Brain microvascular endothelial cell (primary cell): ENCODE measurements at regions not wholly inside any gene's neighbourhood (a gene's known extent, or its start where the extent isn't known, plus 50 kb on each side); places are given as distances from the start of the nearest gene placed in this dataset.

Source experiments
- DNase-seq: peaks from one replicate; pipeline ENCODE4 v3.0.0-alpha.2; 2020
- H3K27ac ChIP-seq: fragments of 250-450 bp; sonication (Bioruptor Pico); 2 replicates; pipeline ENCODE4 v1.5.1; 2020; ENCODE audit warnings: mild to moderate bottlenecking, moderate library complexity
- H3K27me3 ChIP-seq: fragments of 250-450 bp; sonication (Bioruptor Pico); replicated peaks from 2 replicates; pipeline ENCODE4 v1.5.1; 2020; ENCODE audit warnings: mild to moderate bottlenecking
- H3K36me3 ChIP-seq: fragments of 250-450 bp; sonication (Bioruptor Pico); replicated peaks from 2 replicates; pipeline ENCODE4 v1.5.1; 2020; ENCODE audit warnings: mild to moderate bottlenecking
- H3K4me3 ChIP-seq: 2 replicates; pipeline ENCODE4 v1.5.1; 2011; ENCODE audit warnings: low read depth, mild to moderate bottlenecking, control low read depth, low read length, moderate library complexity
- in situ Hi-C: cut with HindIII; loops from 2 replicates; pipeline ENCODE4 v1.10.0; 2017; ENCODE audit warnings: low sequenced_read_pairs, low pct_ligation_motif_present
- TF ChIP-seq, protein P1 (sequence below): IDR thresholded peaks from 2 replicates; pipeline ENCODE4 v1.5.1; 2011; ENCODE audit warnings: low read depth, mild to moderate bottlenecking, moderate library complexity, low read length, control low read depth, inconsistent platforms; ENCODE audit errors: missing control alignments

DNA sequence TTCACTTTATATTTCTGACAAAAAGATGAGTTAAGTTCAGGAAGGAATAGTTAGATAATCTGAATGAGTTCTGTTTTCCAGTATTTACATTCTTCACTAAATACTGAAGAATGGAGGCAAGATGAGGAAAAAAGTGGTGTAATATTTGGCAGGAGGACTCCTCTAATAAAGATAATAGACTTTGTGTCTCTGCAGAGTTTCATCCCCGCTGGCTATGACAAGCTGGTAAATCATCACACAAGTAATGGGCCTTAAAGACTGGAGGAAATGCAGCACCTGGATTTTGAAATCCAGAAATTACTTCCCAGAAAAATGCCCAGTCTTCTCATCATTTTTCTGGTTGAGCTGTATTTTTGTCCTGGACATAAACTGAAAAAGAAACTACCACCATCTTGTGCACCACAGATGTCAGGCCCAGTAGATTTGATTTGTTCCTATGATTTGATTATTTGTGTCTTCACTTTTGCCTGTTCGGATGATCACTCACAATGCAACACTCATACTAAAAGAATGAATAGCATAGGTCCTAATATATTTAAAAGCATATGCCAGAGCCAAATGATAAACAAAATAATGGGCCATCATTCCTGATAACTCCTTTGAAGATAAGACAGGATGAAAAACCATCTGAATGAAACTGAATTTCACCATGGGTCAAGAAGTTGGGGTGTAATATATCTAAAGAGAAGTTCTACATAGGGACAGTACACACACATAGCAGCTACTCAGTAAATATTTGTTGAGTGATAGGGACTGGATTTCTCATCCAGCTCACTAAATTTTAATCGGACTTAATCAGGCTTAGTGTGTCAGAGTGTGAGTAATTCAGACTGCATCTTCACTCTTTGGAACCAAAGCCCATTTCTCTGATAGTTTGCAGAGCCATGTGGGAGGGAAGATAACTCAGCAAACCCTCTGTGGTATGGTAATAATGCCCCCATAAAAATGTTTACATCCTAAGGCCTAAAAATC, 200.5 kb downstream of the HINT1 start:
- no peak overlapping the region for H3K27ac ChIP-seq
- in situ Hi-C loops: no loop called here
- H3K36me3 ChIP-seq: no peaks in the 10 kb centered on the region
- TF ChIP-seq, protein P1, sequence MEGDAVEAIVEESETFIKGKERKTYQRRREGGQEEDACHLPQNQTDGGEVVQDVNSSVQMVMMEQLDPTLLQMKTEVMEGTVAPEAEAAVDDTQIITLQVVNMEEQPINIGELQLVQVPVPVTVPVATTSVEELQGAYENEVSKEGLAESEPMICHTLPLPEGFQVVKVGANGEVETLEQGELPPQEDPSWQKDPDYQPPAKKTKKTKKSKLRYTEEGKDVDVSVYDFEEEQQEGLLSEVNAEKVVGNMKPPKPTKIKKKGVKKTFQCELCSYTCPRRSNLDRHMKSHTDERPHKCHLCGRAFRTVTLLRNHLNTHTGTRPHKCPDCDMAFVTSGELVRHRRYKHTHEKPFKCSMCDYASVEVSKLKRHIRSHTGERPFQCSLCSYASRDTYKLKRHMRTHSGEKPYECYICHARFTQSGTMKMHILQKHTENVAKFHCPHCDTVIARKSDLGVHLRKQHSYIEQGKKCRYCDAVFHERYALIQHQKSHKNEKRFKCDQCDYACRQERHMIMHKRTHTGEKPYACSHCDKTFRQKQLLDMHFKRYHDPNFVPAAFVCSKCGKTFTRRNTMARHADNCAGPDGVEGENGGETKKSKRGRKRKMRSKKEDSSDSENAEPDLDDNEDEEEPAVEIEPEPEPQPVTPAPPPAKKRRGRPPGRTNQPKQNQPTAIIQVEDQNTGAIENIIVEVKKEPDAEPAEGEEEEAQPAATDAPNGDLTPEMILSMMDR: no peak
- no peaks in the 10 kb centered on the region for H3K27me3 ChIP-seq
- H3K4me3 ChIP-seq: no peak overlapping the region
- DNase-seq: no peak

DNA sequence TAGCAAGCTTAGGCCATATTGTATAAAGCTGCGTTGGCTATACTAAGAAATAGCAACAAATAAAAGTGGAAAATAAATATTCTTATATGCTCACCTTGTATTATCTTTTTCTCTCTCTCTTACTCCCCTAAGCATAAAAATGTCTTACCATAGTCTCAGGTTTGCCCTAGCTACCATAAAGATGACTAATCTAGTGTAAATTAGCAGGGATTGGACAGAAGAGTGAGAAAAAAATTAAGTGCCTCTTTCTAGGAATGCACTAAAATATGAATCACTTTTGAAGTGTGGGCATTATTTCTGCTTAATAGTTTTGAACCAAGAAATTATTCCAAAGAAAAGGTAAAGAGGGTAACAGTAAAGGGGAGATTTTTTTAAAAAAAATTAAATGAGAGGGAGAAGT, 201.3 kb downstream of the HINT1 start:
- H3K4me3 ChIP-seq: no peak overlapping the region
- in situ Hi-C loops: no loop called here
- no peaks in the 10 kb centered on the region for H3K27me3 ChIP-seq
- H3K36me3 ChIP-seq: no peaks in the 10 kb centered on the region
- H3K27ac ChIP-seq: no peak overlapping the region
- TF ChIP-seq, protein P1: no peak
- DNase-seq: no peak

DNA sequence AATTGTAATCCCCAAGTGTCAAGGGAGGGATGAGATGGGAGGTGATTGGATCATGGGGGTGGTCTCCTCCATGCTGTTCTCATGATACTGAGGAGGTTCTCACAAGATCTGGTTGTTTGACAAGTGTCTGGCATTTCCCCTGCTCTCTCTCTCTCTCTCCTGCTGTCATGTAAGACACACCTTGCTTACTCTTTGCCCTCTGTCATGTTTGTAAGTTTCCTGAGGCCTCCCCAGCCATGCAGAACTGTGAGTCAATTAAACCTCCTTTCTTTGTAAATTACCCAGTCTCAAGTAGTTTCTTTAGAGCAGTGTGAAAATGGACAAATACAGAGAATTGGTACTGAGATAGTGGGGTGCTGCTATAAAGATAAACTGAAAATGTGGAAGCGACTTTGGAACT, 207.9 kb downstream of the HINT1 start:
- Histone ChIP-seq H3K4me3 (no peak overlapping the region), H3K36me3 (no peaks in the 10 kb centered on the region), H3K27me3 (no peaks in the 10 kb centered on the region), H3K27ac (no peak overlapping the region)
- DNase-seq: no peak
- TF ChIP-seq, protein P1: no peak
- in situ Hi-C loops: no loop called here

DNA sequence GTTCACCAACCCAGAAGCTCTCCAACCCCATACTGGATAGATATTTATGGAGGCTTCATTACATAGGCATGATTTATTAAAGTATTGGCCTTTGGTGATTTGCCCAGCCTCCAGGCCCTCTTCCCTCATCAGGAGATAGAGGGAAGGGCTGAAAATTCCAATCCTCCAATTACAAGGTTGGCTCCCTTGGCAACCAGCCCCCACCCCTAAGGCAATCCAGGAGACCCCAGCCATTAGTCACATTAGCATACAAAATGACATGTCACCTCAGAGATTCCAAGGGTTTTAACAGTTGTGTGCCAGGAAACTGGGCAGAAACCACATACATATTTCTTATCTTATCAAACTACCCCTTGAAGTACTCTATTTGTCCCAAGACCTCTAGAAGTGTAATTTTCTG, 210.0 kb downstream of the HINT1 start:
- in situ Hi-C loops: no loop called here
- no peak for DNase-seq
- Histone ChIP-seq H3K27ac (no peak overlapping the region), H3K27me3 (no peaks in the 10 kb centered on the region), H3K4me3 (no peak overlapping the region), H3K36me3 (no peaks in the 10 kb centered on the region)
- TF ChIP-seq, protein P1: no peak

DNA sequence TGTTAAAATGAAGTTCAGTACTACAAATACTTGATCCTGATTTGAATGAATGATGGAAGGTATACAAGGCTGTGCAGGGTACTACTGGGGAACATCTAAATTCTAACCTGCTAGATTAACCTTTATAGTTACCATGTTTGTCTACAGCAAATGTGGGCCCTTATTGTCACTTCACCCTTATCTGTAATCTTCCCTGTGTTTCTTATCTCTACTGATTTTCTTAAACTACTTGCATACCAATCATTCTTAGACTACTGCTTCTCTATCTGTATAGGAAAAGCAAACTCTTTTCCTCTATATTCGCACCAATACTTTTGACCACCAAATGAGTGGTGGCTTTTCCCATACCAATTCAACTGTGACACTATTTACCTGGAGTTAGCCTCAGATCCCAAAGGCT, 210.7 kb downstream of the HINT1 start:
- in situ Hi-C loops: no loop called here
- no peak overlapping the region for H3K4me3 ChIP-seq
- no peak overlapping the region for H3K27ac ChIP-seq
- H3K36me3 ChIP-seq: no peaks in the 10 kb centered on the region
- no peaks in the 10 kb centered on the region for H3K27me3 ChIP-seq
- TF ChIP-seq, protein P1: no peak
- no peak for DNase-seq
